ENCODE measurements at regions not wholly inside any gene's neighbourhood (a gene's known extent, or its start where the extent isn't known, plus 50 kb on each side); places are given as distances from the start of the nearest gene placed in this dataset.

DNA sequence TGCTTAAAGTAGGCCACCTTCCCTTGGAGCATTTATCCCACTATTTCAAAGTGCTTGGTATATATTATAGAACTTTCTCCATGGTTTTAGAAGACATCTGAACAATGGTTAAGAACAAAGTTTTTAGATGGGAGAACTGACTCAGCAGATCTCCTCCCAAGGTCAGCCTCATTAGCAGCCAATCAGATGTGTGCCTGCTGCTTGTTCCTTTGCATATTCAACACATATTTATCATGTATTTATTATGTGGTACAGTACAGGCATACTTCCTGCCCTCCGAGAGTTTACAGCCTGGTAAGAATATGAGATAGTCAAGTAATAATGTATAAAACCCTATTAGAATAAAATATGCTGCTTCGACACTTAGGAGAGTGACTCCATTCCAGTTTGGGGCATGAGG is 120.1 kb upstream of the NRP1 start:
- no peaks in the 10 kb centered on the region for H3K4me1 Mint-ChIP-seq

DNA sequence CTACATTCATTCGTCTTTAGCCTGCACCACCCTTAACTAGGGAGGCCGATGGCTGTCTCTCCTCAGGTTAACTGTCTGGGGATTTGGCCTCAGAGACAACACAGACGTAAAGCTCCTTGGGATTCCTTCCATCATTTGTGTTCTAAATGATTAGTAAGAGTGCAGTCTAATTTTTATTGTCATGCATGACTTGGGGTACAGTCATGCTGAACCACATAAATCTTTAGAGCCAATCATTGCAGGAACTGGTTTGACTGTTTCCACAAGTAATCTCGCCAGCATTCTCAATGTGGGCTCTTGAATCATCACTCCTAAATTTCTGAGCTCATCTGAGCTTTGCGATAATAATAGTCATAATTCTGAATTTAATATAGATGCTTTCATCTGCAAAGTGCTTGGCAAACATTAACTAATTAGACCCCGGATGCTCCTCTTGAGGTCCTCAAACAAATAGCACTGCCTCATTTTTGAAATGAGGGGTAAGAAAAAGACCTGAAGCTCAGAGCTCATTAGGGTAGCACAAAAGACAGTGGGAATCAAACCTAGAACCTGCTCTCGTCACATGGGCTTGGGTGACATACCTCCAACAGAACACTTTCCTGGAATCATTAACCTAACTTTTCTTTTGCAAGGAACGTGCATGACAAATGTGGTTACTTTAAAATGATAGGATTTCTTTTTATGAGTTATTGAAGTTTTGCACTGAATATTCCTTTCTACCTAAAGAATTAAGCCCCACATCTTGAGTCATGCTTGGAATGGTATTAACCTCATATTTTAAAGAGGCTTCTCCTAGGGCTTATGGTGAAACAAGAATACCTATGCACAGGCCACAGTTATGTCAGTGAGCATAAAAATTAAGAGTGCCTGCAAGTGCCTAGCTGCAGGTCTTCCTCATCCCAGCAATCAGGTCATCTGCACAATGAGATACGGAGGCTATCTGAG is 118.9 kb upstream of the NRP1 start:
- Histone ChIP-seq H3K36me3 (ENCODE audit: control insufficient read depth in 2 of 3, insufficient read depth in 3 of 3, low read length in 3 of 3) (no peaks in the 10 kb centered on the region), H3K27me3 (ENCODE audit: control insufficient read depth in 2 of 2, insufficient read depth in 2 of 2, low read length in 2 of 2) (no peaks in the 10 kb centered on the region), H3K27ac (ENCODE audit: low read depth, low read length) (no peak overlapping the region), H3K9me3 (ENCODE audit: control insufficient read depth in 2 of 3, low read length in 3 of 3) (peaks cover 0 to 3% (median 0%) of the 10 kb centered on the region in 3 experiments), H3K4me1 (ENCODE audit: control insufficient read depth in 2 of 2, insufficient read depth in 2 of 2, low read length in 2 of 2) (no peaks in the 10 kb centered on the region), H3K4me3 (ENCODE audit: low read length) (no peak overlapping the region)
- no peak overlapping the region for H3K27ac Mint-ChIP-seq
- ChIA-PET POLR2A (no interaction called here), CTCF (no interaction called here)
- H3K4me3 Mint-ChIP-seq = no peak overlapping the region
- ATAC-seq = no peak
- no peaks in the 10 kb centered on the region for H3K4me1 Mint-ChIP-seq
- H3K27me3 Mint-ChIP-seq = peaks cover 0 to 19% (median 10%) of the 10 kb centered on the region in 5 donors
- DNase-seq = no peak
- intact Hi-C loops (cut with micrococcal nuclease) = no loop called here
- no peaks in the 10 kb centered on the region for H3K36me3 Mint-ChIP-seq
- peaks cover 0 to 8% (median 5%) of the 10 kb centered on the region in 11 donors for H3K9me3 Mint-ChIP-seq

More for the DNA sequence above, 120.1 kb upstream of the NRP1 start:
- H3K9me3 ChIP-seq (ENCODE audit: control insufficient read depth in 2 of 3, low read length in 3 of 3) = peaks cover 0 to 3% (median 0%) of the 10 kb centered on the region in 3 experiments
- Mint-ChIP-seq H3K4me3 (no peak overlapping the region), H3K27me3 (peaks cover 0 to 10% (median 7%) of the 10 kb centered on the region in 5 donors), H3K27ac (no peak overlapping the region), H3K36me3 (no peaks in the 10 kb centered on the region), H3K9me3 (peaks cover 0 to 8% (median 5%) of the 10 kb centered on the region in 11 donors)
- intact Hi-C loops (cut with micrococcal nuclease) = no loop called here
- no peak overlapping the region for H3K27ac ChIP-seq (ENCODE audit: low read depth, low read length)
- H3K27me3 ChIP-seq (ENCODE audit: control insufficient read depth in 2 of 2, insufficient read depth in 2 of 2, low read length in 2 of 2) = no peaks in the 10 kb centered on the region
- ChIA-PET POLR2A (no interaction called here), CTCF (no interaction called here)
- no peak for ATAC-seq
- no peak overlapping the region for H3K4me3 ChIP-seq (ENCODE audit: low read length)
- no peaks in the 10 kb centered on the region for H3K36me3 ChIP-seq (ENCODE audit: control insufficient read depth in 2 of 3, insufficient read depth in 3 of 3, low read length in 3 of 3)
- DNase-seq = no peak
- no peaks in the 10 kb centered on the region for H3K4me1 ChIP-seq (ENCODE audit: control insufficient read depth in 2 of 2, insufficient read depth in 2 of 2, low read length in 2 of 2)

DNA sequence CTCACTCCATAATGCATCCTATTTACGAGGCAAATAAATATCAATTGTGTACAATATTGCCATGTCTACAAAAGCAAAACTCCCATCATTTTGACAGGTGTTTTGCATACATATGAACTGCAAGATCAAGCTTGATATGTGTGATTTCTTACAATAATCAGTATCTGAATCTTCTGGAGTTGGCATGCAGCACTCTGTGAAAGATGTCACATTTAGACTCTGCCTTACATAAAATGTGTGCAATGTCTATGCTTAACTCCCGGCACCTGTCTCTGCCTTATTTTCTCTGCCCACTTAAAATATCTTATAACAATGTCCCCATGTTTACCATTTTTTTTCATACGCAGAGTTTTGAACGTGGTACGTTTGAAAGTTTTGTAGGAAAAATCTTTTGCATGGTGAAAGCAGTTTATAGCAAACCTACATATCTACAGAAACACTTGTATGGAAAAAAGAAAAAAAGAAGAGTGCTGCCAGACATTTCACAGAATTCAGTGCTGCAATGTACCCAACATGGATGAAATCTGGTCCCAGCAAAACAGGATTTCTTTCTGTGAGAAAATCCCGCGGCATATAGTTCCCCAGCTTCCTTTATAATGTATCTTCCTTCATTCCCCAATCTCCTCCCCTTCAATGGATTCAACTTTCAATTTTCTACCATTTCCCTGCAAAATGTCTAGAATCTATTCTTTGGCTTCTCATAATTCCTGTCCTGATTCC is 114.1 kb upstream of the NRP1 start:
- intact Hi-C loops (cut with micrococcal nuclease) = no loop called here
- Histone ChIP-seq H3K27ac (ENCODE audit: low read depth, low read length) (no peak overlapping the region), H3K27me3 (ENCODE audit: control insufficient read depth in 2 of 2, insufficient read depth in 2 of 2, low read length in 2 of 2) (no peaks in the 10 kb centered on the region), H3K4me3 (ENCODE audit: low read length) (no peak overlapping the region), H3K4me1 (ENCODE audit: control insufficient read depth in 2 of 2, insufficient read depth in 2 of 2, low read length in 2 of 2) (no peaks in the 10 kb centered on the region), H3K9me3 (ENCODE audit: control insufficient read depth in 2 of 3, low read length in 3 of 3) (peaks cover 0 to 3% (median 0%) of the 10 kb centered on the region in 3 experiments), H3K36me3 (ENCODE audit: control insufficient read depth in 2 of 3, insufficient read depth in 3 of 3, low read length in 3 of 3) (no peaks in the 10 kb centered on the region)
- H3K27ac Mint-ChIP-seq = no peak overlapping the region
- ChIA-PET POLR2A (no interaction called here), CTCF (no interaction called here)
- H3K4me3 Mint-ChIP-seq = no peak overlapping the region
- DNase-seq = no peak
- peaks cover 0 to 8% (median 5%) of the 10 kb centered on the region in 11 donors for H3K9me3 Mint-ChIP-seq
- no peak for ATAC-seq
- H3K4me1 Mint-ChIP-seq = no peaks in the 10 kb centered on the region
- peaks cover 0 to 24% (median 10%) of the 10 kb centered on the region in 5 donors for H3K27me3 Mint-ChIP-seq
- H3K36me3 Mint-ChIP-seq = no peaks in the 10 kb centered on the region

DNA sequence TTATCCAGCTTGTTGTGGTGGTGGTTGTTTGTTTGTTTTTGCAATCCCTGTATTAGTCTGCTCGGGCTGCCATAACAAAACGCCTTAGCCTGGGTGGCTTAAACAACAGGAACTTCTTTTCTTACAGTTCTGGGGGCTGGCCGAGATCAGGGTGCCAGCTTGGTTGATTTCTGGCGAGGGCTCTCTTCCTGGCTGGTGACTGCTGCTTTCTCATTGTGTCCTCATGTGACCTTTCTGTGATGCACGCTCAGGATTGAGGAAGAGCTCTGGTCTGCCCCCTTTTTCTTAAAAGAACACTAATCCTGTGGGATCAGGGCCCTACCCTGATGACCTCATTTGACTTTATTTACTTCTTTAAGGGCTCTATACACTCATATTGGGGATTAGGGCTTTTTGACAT is 107.1 kb upstream of the NRP1 start:
- no peak overlapping the region for H3K4me3 ChIP-seq (ENCODE audit: low read length)
- H3K27ac ChIP-seq (ENCODE audit: low read depth, low read length) = no peak overlapping the region
- Mint-ChIP-seq H3K4me1 (no peaks in the 10 kb centered on the region), H3K27ac (no peak overlapping the region), H3K4me3 (no peak overlapping the region), H3K9me3 (peaks cover 0 to 6% (median 0%) of the 10 kb centered on the region in 11 donors), H3K36me3 (peaks cover 0 to 5% (median 0%) of the 10 kb centered on the region in 5 donors), H3K27me3 (peaks cover 0 to 30% (median 20%) of the 10 kb centered on the region in 5 donors)
- intact Hi-C loops (cut with micrococcal nuclease) = no loop called here
- H3K27me3 ChIP-seq (ENCODE audit: control insufficient read depth in 2 of 2, insufficient read depth in 2 of 2, low read length in 2 of 2) = no peaks in the 10 kb centered on the region
- no peak for DNase-seq
- CTCF ChIA-PET = no interaction called here
- POLR2A ChIA-PET = no interaction called here
- no peaks in the 10 kb centered on the region for H3K9me3 ChIP-seq (ENCODE audit: control insufficient read depth in 2 of 3, low read length in 3 of 3)
- no peaks in the 10 kb centered on the region for H3K4me1 ChIP-seq (ENCODE audit: control insufficient read depth in 2 of 2, insufficient read depth in 2 of 2, low read length in 2 of 2)
- no peak for ATAC-seq
- no peaks in the 10 kb centered on the region for H3K36me3 ChIP-seq (ENCODE audit: control insufficient read depth in 2 of 3, insufficient read depth in 3 of 3, low read length in 3 of 3)

DNA sequence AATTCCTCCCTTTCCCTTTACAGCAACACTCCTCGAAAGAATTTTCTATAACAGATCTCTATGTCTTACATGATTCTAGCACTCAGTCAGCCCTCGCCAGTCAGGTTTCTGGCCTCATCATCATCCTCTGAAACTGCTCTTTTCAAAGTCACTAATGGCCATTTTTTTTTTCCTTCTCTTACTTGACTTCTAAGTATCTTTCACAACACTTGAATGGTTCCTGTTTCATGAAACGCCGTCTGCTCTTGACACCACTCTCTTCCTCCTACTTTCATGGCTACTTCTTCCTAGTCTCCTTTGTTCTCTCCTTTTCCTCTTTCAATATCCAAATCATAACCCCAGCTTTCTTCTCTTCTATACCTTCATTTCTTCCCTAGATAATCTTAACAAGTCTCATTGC is 100.5 kb upstream of the NRP1 start:
- Histone ChIP-seq H3K36me3 (ENCODE audit: control insufficient read depth in 2 of 3, insufficient read depth in 3 of 3, low read length in 3 of 3) (no peaks in the 10 kb centered on the region), H3K9me3 (ENCODE audit: control insufficient read depth in 2 of 3, low read length in 3 of 3) (no peaks in the 10 kb centered on the region), H3K4me3 (ENCODE audit: low read length) (no peak overlapping the region), H3K4me1 (ENCODE audit: control insufficient read depth in 2 of 2, insufficient read depth in 2 of 2, low read length in 2 of 2) (no peaks in the 10 kb centered on the region), H3K27me3 (ENCODE audit: control insufficient read depth in 2 of 2, insufficient read depth in 2 of 2, low read length in 2 of 2) (no peaks in the 10 kb centered on the region), H3K27ac (ENCODE audit: low read depth, low read length) (no peak overlapping the region)
- no peak overlapping the region for H3K4me3 Mint-ChIP-seq
- ChIA-PET POLR2A (no interaction called here), CTCF (no interaction called here)
- no peak overlapping the region for H3K27ac Mint-ChIP-seq
- peaks cover 0 to 5% (median 0%) of the 10 kb centered on the region in 5 donors for H3K36me3 Mint-ChIP-seq
- H3K9me3 Mint-ChIP-seq = peaks cover 0 to 6% (median 0%) of the 10 kb centered on the region in 11 donors
- H3K4me1 Mint-ChIP-seq = no peaks in the 10 kb centered on the region
- intact Hi-C loops (cut with micrococcal nuclease) = no loop called here
- ATAC-seq = no peak
- H3K27me3 Mint-ChIP-seq = peaks cover 3 to 24% (median 14%) of the 10 kb centered on the region in 5 donors
- DNase-seq = no peak

DNA sequence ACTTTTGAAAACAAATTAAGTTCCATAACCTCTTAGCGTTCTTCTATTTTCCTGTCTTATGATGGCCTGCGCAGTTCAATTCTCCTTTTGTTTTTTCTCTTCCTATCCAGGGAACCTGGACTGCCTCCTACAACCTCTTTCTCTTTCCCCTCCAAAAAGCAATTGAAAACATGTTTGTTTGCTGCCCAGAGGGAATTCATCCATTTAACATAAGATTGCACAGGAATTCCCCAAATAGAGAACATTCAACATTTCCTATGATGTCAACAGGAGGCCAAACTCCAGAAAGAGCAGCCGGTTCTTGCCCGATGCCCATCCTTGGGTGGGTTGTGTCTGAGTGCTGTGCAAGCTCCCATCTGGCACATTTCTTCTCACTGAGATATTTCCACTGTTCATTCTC is 94.2 kb upstream of the NRP1 start:
- H3K27me3 Mint-ChIP-seq = peaks cover 13 to 29% (median 19%) of the 10 kb centered on the region in 5 donors

More for the DNA sequence above, 94.2 kb upstream of the NRP1 start:
- Mint-ChIP-seq H3K4me1 (no peaks in the 10 kb centered on the region), H3K9me3 (no peaks in the 10 kb centered on the region), H3K27ac (no peak overlapping the region), H3K4me3 (no peak overlapping the region), H3K36me3 (no peaks in the 10 kb centered on the region)
- no peak overlapping the region for H3K27ac ChIP-seq (ENCODE audit: low read depth, low read length)
- H3K9me3 ChIP-seq (ENCODE audit: control insufficient read depth in 2 of 3, low read length in 3 of 3) = no peaks in the 10 kb centered on the region
- intact Hi-C loops (cut with micrococcal nuclease) = no loop called here
- no peak overlapping the region for H3K4me3 ChIP-seq (ENCODE audit: low read length)
- no peaks in the 10 kb centered on the region for H3K27me3 ChIP-seq (ENCODE audit: control insufficient read depth in 2 of 2, insufficient read depth in 2 of 2, low read length in 2 of 2)
- H3K36me3 ChIP-seq (ENCODE audit: control insufficient read depth in 2 of 3, insufficient read depth in 3 of 3, low read length in 3 of 3) = no peaks in the 10 kb centered on the region
- ATAC-seq (no peak), DNase-seq (no peak)
- POLR2A ChIA-PET = no interaction called here
- H3K4me1 ChIP-seq (ENCODE audit: control insufficient read depth in 2 of 2, insufficient read depth in 2 of 2, low read length in 2 of 2) = no peaks in the 10 kb centered on the region
- CTCF ChIA-PET = no interaction called here

Data from naive thymus-derived CD4-positive, alpha-beta T cell (primary cell).